Stimulated activated naive B cell treated with anti-CD40 and anti-IgM and Interleukin-4, amounts not matched to agents 10 μg/mL and 1 μg/mL and 100 μg/mL, for 72 hours (primary cell): ENCODE measurements at regions not wholly inside any gene's neighbourhood (a gene's known extent, or its start where the extent isn't known, plus 50 kb on each side); places are given as distances from the start of the nearest gene placed in this dataset.
A peak's percentile ranks its signal among the peaks of the same experiment; 100 is the strongest.

Source experiments
- ATAC-seq, 2 donors: fragments of 150-1000 bp; cut with Tn5 transposase; replicated peaks; 2 replicates each; pipeline ENCODE4 v1.10.0; 2021; ENCODE audit warnings: moderate library complexity in 1 of 2
- DNase-seq: peaks from one replicate; pipeline ENCODE4 v3.0.0; 2021
- H3K27ac Mint-ChIP-seq: one replicate; pipeline ENCODE4 v1.8.0; 2022; ENCODE audit warnings: mild to moderate bottlenecking, mixed read lengths
- H3K27me3 Mint-ChIP-seq, 2 donors: one replicate each; pipeline ENCODE4 v1.8.0; 2022; ENCODE audit warnings: mixed read lengths in 2 of 2
- H3K36me3 Mint-ChIP-seq, 2 donors: one replicate each; pipeline ENCODE4 v1.8.0; 2022; ENCODE audit warnings: mixed read lengths in 2 of 2, mild to moderate bottlenecking in 1 of 2
- H3K4me1 Mint-ChIP-seq, 2 donors: one replicate each; pipeline ENCODE4 v1.8.0; 2022; ENCODE audit warnings: mixed read lengths in 2 of 2, mild to moderate bottlenecking in 1 of 2
- H3K4me3 Mint-ChIP-seq, 2 donors: one replicate each; pipeline ENCODE4 v1.8.0; 2022; ENCODE audit warnings: mild to moderate bottlenecking in 2 of 2, mixed read lengths in 2 of 2, moderate library complexity in 1 of 2
- H3K9me3 Mint-ChIP-seq, 2 donors: one replicate each; pipeline ENCODE4 v1.8.0; 2022; ENCODE audit warnings: mixed read lengths in 2 of 2, mild to moderate bottlenecking in 1 of 2

- Mint-ChIP-seq H3K27me3 (peaks cover 27 to 32% of the 10 kb centered on the region in 2 donors), H3K36me3 (no peaks in the 10 kb centered on the region), H3K4me1 (no peaks in the 10 kb centered on the region), H3K9me3 (peaks cover 8 to 13% of the 10 kb centered on the region in 2 donors), H3K4me3 (no peak overlapping the region), H3K27ac (no peak overlapping the region)
- no peak for DNase-seq
- ATAC-seq, result no peak
Measured at GRCh38 chr20:57970856-57971255, 257.6 kb downstream of the ANKRD60 start.

GRCh38 chr20:57970116-57970515 is 258.3 kb downstream of the ANKRD60 start:
- ATAC-seq, result no peak
- no peak overlapping the region for H3K4me3 Mint-ChIP-seq
- peaks cover 27 to 33% of the 10 kb centered on the region in 2 donors for H3K27me3 Mint-ChIP-seq
- peaks cover 8 to 12% of the 10 kb centered on the region in 2 donors for H3K9me3 Mint-ChIP-seq
- H3K4me1 Mint-ChIP-seq, result no peaks in the 10 kb centered on the region
- H3K27ac Mint-ChIP-seq, result no peak overlapping the region
- no peaks in the 10 kb centered on the region for H3K36me3 Mint-ChIP-seq
- no peak for DNase-seq

DNA sequence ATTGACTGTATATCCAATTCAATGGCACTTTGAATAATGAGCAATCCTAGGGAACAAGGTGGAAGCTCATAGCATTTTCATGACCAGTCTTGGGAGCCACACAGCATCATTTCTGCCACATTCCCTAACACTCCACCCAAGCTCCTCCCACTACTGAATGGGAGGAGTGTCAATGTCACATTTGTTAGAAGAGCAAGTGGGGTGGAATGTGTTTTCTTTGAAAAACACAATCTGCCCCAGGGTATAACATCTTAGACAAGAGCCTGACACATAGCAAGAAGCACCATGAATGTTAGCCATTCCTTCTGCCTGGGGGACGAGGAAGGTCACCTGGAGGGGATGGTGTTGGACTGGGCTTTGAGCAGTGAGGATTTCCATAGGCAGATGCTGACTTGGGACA is 258.3 kb upstream of the PMEPA1 start:
- H3K4me3 Mint-ChIP-seq, result no peak overlapping the region
- H3K4me1 Mint-ChIP-seq, result no peaks in the 10 kb centered on the region
- H3K27me3 Mint-ChIP-seq, result peaks cover 32 to 45% of the 10 kb centered on the region in 2 donors
- H3K36me3 Mint-ChIP-seq, result no peaks in the 10 kb centered on the region
- no peak overlapping the region for H3K27ac Mint-ChIP-seq
- peaks cover 2 to 6% of the 10 kb centered on the region in 2 donors for H3K9me3 Mint-ChIP-seq
- DNase-seq (no peak), ATAC-seq (no peak)

- Mint-ChIP-seq H3K9me3 (peaks cover 2 to 6% of the 10 kb centered on the region in 2 donors), H3K4me1 (no peaks in the 10 kb centered on the region), H3K36me3 (no peaks in the 10 kb centered on the region), H3K4me3 (no peak overlapping the region), H3K27ac (no peak overlapping the region), H3K27me3 (peaks cover 32 to 45% of the 10 kb centered on the region in 2 donors)
- ATAC-seq (no peak), DNase-seq (no peak)
Measured at GRCh38 chr20:57967364-57967763, 257.5 kb upstream of the PMEPA1 start.

DNA sequence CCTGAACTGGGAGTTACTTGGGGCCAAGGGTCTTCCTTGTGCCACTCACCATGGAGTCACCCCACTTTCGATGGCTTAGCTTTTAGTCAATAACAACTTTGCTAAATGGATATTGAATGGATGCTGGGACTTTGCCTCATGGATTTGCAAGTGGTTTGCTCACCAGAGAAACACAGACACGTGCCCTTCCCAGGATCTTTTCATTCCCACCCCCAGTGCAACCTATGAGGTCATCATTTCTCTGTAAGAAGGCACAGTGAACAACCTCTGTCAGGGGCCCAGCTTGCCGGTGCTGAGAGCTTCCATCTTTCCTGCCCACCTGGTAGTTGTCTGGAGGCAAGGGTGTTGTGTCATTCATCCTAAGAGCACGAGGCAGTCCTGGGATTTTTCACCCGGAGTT is 256.8 kb upstream of the PMEPA1 start:
- H3K27me3 Mint-ChIP-seq, result peaks cover 32 to 43% of the 10 kb centered on the region in 2 donors
- no peak overlapping the region for H3K27ac Mint-ChIP-seq
- no peak overlapping the region for H3K4me3 Mint-ChIP-seq
- no peak for DNase-seq
- no peaks in the 10 kb centered on the region for H3K4me1 Mint-ChIP-seq
- no peak for ATAC-seq
- H3K36me3 Mint-ChIP-seq, result no peaks in the 10 kb centered on the region
- peaks cover 2 to 4% of the 10 kb centered on the region in 2 donors for H3K9me3 Mint-ChIP-seq

- no peak overlapping the region for H3K27ac Mint-ChIP-seq
- no peak overlapping the region for H3K4me3 Mint-ChIP-seq
- peaks cover 32 to 39% of the 10 kb centered on the region in 2 donors for H3K27me3 Mint-ChIP-seq
- DNase-seq (no peak), ATAC-seq (no peak)
- no peaks in the 10 kb centered on the region for H3K36me3 Mint-ChIP-seq
- H3K4me1 Mint-ChIP-seq, result no peaks in the 10 kb centered on the region
- no peaks in the 10 kb centered on the region for H3K9me3 Mint-ChIP-seq
Measured at GRCh38 chr20:57965441-57965840, 255.6 kb upstream of the PMEPA1 start.

DNA sequence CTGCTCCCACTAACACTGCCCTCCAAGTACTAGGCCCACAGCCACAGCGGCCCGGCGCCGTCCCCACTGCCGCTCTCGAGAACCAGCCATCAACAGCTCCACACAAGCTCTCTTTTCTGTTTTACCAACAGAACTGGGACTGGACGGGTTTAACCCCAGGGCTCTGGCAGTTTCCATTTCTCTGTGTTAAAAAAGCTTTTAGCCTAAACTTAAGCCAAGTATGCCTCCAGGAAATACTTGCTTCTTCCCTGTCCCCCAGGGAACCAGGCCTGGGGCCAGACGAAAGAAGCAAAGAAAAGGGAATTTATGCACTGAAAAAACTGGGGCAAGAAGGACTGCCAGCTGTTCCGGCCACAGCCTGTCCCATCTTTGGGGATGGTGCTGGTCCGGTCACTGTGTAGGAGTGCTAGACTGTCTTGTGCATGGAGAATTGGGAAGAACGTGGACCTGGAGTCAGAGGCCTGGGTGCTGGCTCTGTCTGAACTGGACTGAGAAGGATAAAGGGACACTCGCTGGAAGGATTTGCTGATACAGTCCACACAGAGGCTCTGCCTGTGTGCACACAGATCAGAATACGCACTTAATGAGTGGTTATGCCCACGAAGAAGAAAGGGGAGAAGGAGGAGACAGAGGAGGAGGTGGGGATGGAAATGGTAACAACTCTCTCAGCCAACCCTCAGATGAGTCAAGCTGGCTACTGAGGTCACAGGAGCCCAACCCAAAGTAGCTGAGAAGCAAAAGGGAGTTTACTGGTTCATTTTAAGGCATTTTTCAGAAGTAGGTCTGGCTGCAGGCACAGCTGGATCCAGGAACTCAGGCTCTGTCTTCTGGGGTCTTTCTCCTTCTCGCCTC is 254.4 kb upstream of the PMEPA1 start:
- no peaks in the 10 kb centered on the region for H3K36me3 Mint-ChIP-seq
- DNase-seq, result no peak
- H3K4me1 Mint-ChIP-seq, result no peaks in the 10 kb centered on the region
- ATAC-seq, result no peak
- H3K27me3 Mint-ChIP-seq, result peaks cover 27 to 34% of the 10 kb centered on the region in 2 donors
- no peak overlapping the region for H3K27ac Mint-ChIP-seq
- no peak overlapping the region for H3K4me3 Mint-ChIP-seq
- H3K9me3 Mint-ChIP-seq, result no peaks in the 10 kb centered on the region

DNA sequence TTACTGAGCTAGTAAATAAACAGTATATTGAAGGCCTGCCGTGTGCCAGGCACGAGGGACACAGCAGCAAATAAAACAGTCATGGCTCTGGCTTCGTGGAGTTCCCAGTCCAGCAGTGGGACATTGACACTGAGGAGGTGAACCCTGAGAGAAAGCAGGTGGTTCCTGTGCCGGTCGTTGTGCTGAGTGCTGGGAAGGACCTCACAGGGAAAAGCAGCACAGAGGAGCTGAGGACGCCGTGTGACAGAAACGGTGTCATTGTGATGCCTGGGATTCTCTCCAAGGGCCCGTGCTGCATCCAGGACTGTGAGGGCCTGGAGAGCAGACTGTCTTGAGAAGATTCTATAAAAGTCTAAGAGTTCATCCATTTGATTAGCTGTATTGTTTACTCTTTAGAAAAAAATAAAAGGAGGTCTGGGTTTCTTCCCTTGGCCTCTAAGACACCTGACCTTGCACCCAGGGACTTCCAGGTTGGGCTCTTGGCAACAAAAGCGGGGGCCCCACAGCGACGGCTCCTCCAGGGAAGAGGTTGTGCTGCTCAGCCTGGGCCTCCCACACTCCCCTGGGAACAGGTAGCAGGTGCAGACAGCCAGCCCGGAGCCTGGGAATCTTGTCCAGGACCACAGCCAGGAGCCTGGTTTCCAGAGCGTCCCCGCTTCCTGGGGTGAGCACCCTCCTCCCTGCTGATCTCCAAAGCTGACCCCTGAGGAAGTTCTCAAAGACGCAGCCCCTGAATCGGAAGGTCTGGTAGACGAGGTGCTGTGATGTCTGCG is 251.2 kb upstream of the PMEPA1 start:
- Mint-ChIP-seq H3K9me3 (no peaks in the 10 kb centered on the region), H3K4me1 (no peaks in the 10 kb centered on the region), H3K27ac (no peak overlapping the region), H3K4me3 (no peak overlapping the region), H3K27me3 (peaks cover 14 to 17% of the 10 kb centered on the region in 2 donors), H3K36me3 (no peaks in the 10 kb centered on the region)
- no peak for DNase-seq
- ATAC-seq, result no peak

DNA sequence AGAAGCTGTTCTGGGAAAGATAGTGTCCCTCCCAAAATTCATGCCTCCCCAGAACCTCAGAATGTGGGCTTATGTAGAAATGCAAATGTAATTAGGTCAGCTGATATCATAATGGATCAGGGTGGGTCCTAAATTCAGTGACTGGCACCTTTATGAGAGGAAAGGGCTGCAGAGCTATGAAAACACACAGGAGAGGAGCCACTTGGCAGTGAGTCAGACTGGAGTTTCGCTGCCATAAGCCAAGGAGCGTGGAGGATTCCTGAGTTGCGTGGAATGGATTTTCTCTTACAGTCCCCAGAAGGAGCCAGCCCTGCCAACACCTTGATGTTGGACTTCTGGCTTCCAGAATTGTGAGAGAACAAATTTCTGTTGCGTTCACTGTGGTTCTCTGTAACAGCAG is 249.8 kb upstream of the PMEPA1 start:
- no peaks in the 10 kb centered on the region for H3K36me3 Mint-ChIP-seq
- ATAC-seq (no peak), DNase-seq (no peak)
- no peak overlapping the region for H3K27ac Mint-ChIP-seq
- peaks cover 13 to 23% of the 10 kb centered on the region in 2 donors for H3K27me3 Mint-ChIP-seq
- no peaks in the 10 kb centered on the region for H3K4me1 Mint-ChIP-seq
- H3K9me3 Mint-ChIP-seq, result peaks cover 3 to 6% of the 10 kb centered on the region in 2 donors
- no peak overlapping the region for H3K4me3 Mint-ChIP-seq

GRCh38 chr20:57959018-57959417 is 249.2 kb upstream of the PMEPA1 start:
- no peaks in the 10 kb centered on the region for H3K4me1 Mint-ChIP-seq
- ATAC-seq, result no peak
- peaks cover 8 to 18% of the 10 kb centered on the region in 2 donors for H3K27me3 Mint-ChIP-seq
- H3K9me3 Mint-ChIP-seq, result peaks cover 3 to 9% of the 10 kb centered on the region in 2 donors
- no peak overlapping the region for H3K4me3 Mint-ChIP-seq
- no peaks in the 10 kb centered on the region for H3K36me3 Mint-ChIP-seq
- no peak overlapping the region for H3K27ac Mint-ChIP-seq
- DNase-seq, result no peak

GRCh38 chr20:57958050-57958420 is 248.2 kb upstream of the PMEPA1 start:
- no peaks in the 10 kb centered on the region for H3K4me1 Mint-ChIP-seq
- H3K27me3 Mint-ChIP-seq, result peaks cover 5 to 17% of the 10 kb centered on the region in 2 donors
- no peak overlapping the region for H3K27ac Mint-ChIP-seq

DNA sequence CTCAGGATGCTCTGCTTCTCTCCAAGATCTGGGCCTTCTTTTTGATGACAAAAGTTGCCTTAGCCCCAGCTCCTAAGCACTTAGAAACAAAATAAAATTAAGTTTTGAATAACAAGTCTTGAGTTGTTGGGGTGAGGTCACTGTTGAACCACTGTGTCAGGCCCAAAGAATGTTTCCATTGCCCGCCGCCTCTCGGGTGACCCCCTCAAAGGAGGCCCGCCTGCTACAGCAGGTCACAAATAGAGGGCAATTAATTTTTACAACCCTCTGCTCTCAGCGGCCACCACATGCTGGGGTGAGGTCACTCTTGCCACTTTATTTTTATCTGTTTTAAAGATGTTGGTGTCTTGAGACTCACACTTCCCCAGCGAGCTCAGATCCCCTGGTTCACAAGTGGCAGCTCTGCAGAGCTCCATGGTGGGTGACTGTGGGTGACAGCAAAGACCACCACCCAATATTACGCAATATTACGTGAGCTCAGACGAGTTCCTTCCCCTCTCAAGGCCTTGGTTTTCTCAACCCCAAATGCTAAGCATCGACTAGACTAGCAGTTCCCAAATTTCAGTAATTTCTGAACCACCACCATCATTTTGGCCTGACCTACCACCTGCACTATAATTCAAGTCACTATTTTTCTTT is 247.7 kb upstream of the PMEPA1 start:
- Mint-ChIP-seq H3K27me3 (peaks cover 7 to 17% of the 10 kb centered on the region in 2 donors), H3K4me3 (no peak overlapping the region), H3K27ac (no peak overlapping the region), H3K9me3 (peaks cover 4 to 9% of the 10 kb centered on the region in 2 donors), H3K36me3 (no peaks in the 10 kb centered on the region), H3K4me1 (no peaks in the 10 kb centered on the region)
- DNase-seq (no peak), ATAC-seq (no peak)

More at GRCh38 chr20:57958050-57958420, 248.2 kb upstream of the PMEPA1 start:
- ATAC-seq (no peak), DNase-seq (no peak)
- Mint-ChIP-seq H3K9me3 (peaks cover 4 to 9% of the 10 kb centered on the region in 2 donors), H3K36me3 (no peaks in the 10 kb centered on the region), H3K4me3 (no peak overlapping the region)

DNA sequence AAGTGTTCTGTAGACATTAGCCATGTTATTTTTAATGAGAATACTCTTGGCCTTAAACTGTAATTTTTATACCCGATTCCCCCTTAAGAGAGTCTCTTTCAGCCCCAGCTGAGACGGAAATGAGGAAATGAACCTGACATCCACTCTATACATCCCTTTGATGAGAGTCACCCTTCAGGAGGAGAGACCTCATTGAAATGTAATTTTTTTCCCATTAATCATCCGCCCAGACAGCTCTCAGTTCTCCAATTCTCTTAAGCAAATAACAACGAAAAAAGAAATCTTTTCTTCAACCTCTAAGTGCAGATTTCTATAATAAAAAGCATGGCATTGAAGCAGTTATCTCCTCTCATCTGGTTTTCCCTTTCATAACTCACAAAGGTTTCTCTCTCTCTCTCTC is 243.8 kb upstream of the PMEPA1 start:
- Mint-ChIP-seq H3K27ac (no peak overlapping the region), H3K4me1 (peaks cover 0 to 2% of the 10 kb centered on the region in 2 donors), H3K36me3 (no peaks in the 10 kb centered on the region), H3K4me3 (no peak overlapping the region), H3K9me3 (peaks cover 10 to 28% of the 10 kb centered on the region in 2 donors), H3K27me3 (peaks cover 22 to 25% of the 10 kb centered on the region in 2 donors)
- peak in 1 of 2 donors; percentile 42 for ATAC-seq
- no peak for DNase-seq

DNA sequence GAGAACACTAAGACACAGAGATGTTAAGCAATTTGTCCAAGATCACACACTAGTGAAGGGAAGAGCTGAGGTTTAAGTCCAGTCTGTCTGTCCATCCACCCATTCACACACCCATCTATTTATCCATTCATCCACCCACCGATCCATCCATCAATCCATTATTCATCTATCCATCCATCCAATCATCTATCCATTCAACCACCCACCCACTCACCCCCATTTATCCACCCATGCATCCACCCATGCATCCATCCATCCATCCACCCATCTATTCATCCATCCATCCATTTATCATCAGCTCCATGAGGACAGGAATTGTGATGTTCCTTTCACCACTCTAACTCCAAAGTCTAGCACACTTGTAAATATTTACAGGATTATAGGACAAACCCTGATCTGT is 242.3 kb upstream of the PMEPA1 start:
- Mint-ChIP-seq H3K4me1 (peaks cover 0 to 2% of the 10 kb centered on the region in 2 donors), H3K9me3 (peaks cover 11 to 29% of the 10 kb centered on the region in 2 donors), H3K36me3 (no peaks in the 10 kb centered on the region), H3K27ac (no peak overlapping the region), H3K4me3 (no peak overlapping the region), H3K27me3 (peaks cover 21 to 26% of the 10 kb centered on the region in 2 donors)
- no peak for DNase-seq
- ATAC-seq, result no peak
